H1 (cell line): ENCODE measurements at regions not wholly inside any gene's neighbourhood (a gene's known extent, or its start where the extent isn't known, plus 50 kb on each side); places are given as distances from the start of the nearest gene placed in this dataset.

Experiments
- CTCF ChIA-PET: fragments of 300-600 bp; sonication (Branson Sonifier 250); formaldehyde crosslinking; loops from one replicate; lab custom pipeline; 2021; ENCODE audit not compliant: partially characterized antibody; lab: Charles Lee
- POLR2A ChIA-PET: fragments of 300-600 bp; sonication (Branson Sonifier 250); formaldehyde crosslinking; loops from one replicate; lab custom pipeline; 2021; ENCODE audit warnings: inconsistent platforms; ENCODE audit not compliant: partially characterized antibody; lab: Charles Lee
- DNase-seq, 2 experiments: peaks; one replicate each; pipeline versions ENCODE4 v3.0.0 to v3.0.0-alpha.2; 2010 to 2022; ENCODE audit warnings: low spot score in 2 of 2, low read depth in 1 of 2, mixed read lengths in 1 of 2
- FAIRE-seq: peaks from 2 replicates; lab custom pipeline; 2011; peaks lifted over from hg19 to GRCh38; lab: Jason Lieb, UNC
- H2AFZ ChIP-seq: 2 replicates; pipeline ENCODE4 v1.8.1; 2012; ENCODE audit warnings: low read length, inconsistent platforms
- H2AK5ac ChIP-seq: 2 replicates; pipeline ENCODE4 v1.6.1; 2013; ENCODE audit warnings: low read depth, low read length
- H2BK120ac ChIP-seq: replicated peaks from 2 replicates; pipeline ENCODE3; 2013; ENCODE audit warnings: low read depth, low read length, inconsistent platforms
- H2BK12ac ChIP-seq: 2 replicates; pipeline ENCODE4 v1.6.1; 2013; ENCODE audit warnings: low read depth, low read length
- H2BK15ac ChIP-seq: 2 replicates; pipeline ENCODE4 v1.6.1; 2013; ENCODE audit warnings: low read length
- H2BK20ac ChIP-seq: 2 replicates; pipeline ENCODE4 v1.6.1; 2013; ENCODE audit warnings: low read length
- H2BK5ac ChIP-seq: 2 replicates; pipeline ENCODE4 v1.6.1; 2013; ENCODE audit warnings: low read depth, low read length
- H3K14ac ChIP-seq: 2 replicates; pipeline ENCODE4 v1.6.1; 2013; ENCODE audit warnings: inconsistent platforms; ENCODE audit not compliant: insufficient read length
- H3K18ac ChIP-seq: 2 replicates; pipeline ENCODE4 v1.6.1; 2013; ENCODE audit warnings: low read length; ENCODE audit errors: extremely low read depth
- H3K23ac ChIP-seq: 2 replicates; pipeline ENCODE4 v1.6.1; 2013; ENCODE audit warnings: inconsistent platforms; ENCODE audit not compliant: insufficient read length
- H3K23me2 ChIP-seq: 2 replicates; pipeline ENCODE4 v1.6.1; 2013; ENCODE audit warnings: low read depth, low read length
- H3K27ac ChIP-seq: 2 replicates; pipeline ENCODE4 v1.6.1; 2011; ENCODE audit warnings: low read depth, low read length, inconsistent platforms
- H3K27me3 ChIP-seq, 4 experiments: replicated peaks in 1 of 4; 1 replicate in 1 of 4; 2 replicates in 3 of 4; pipeline versions ENCODE4 v1.6.1 to v1.8.1; 2011 to 2013; ENCODE audit warnings: low read length in 3 of 4, mild to moderate bottlenecking in 3 of 4, inconsistent platforms in 2 of 4, mixed read lengths in 2 of 4, moderate library complexity in 1 of 4; ENCODE audit not compliant: control insufficient read depth in 3 of 4, insufficient read depth in 3 of 4; ENCODE audit errors: extremely low read depth in 1 of 4
- H3K36me3 ChIP-seq, 4 experiments: 2 replicates each; pipeline versions ENCODE4 v1.6.1 to v1.8.1; 2011 to 2013; ENCODE audit warnings: mild to moderate bottlenecking in 4 of 4, low read length in 3 of 4, moderate library complexity in 2 of 4, control low read depth in 1 of 4, inconsistent platforms in 1 of 4; ENCODE audit not compliant: insufficient read depth in 4 of 4, control insufficient read depth in 2 of 4
- H3K4ac ChIP-seq: replicated peaks from 2 replicates; pipeline ENCODE3; 2013; ENCODE audit warnings: low read length, low read depth, mixed read lengths, inconsistent platforms; ENCODE audit not compliant: insufficient read length
- H3K4me1 ChIP-seq, 4 experiments: replicated peaks in 1 of 4; 1 replicate in 1 of 4; 2 replicates in 3 of 4; pipeline versions ENCODE4 v1.6.1 to v1.8.1; 2011 to 2013; ENCODE audit warnings: low read length in 3 of 4, inconsistent platforms in 2 of 4, mixed read lengths in 1 of 4; ENCODE audit not compliant: insufficient read depth in 4 of 4, control insufficient read depth in 3 of 4
- H3K4me2 ChIP-seq, 2 experiments: 2 replicates each; pipeline versions ENCODE4 v1.6.1 to v1.8.1; 2011 to 2013; ENCODE audit warnings: low read depth in 2 of 2, low read length in 2 of 2, control low read depth in 1 of 2, inconsistent platforms in 1 of 2, mild to moderate bottlenecking in 1 of 2; ENCODE audit not compliant: insufficient read depth in 1 of 2
- H3K4me3 ChIP-seq, 4 experiments: fragments of 200-600, 300-600 bp in 1 of 4; sonication (generic), shearing (Covaris generic), sonication (Bioruptor Twin) in 1 of 4; 2 replicates each; pipeline versions ENCODE4 v1.5.1 to v1.8.1; 2011 to 2016; ENCODE audit warnings: low read length in 4 of 4, low read depth in 3 of 4, control low read depth in 2 of 4, inconsistent platforms in 2 of 4, mild to moderate bottlenecking in 2 of 4, mixed read lengths in 1 of 4, moderate library complexity in 1 of 4; ENCODE audit not compliant: insufficient read depth in 2 of 4; ENCODE audit errors: extremely low read depth in 1 of 4
- H3K56ac ChIP-seq: replicated peaks from 2 replicates; pipeline ENCODE3; 2013; ENCODE audit warnings: low read depth, mild to moderate bottlenecking, mixed read lengths, low read length, inconsistent platforms; ENCODE audit not compliant: insufficient read length
- H3K79me1 ChIP-seq: 2 replicates; pipeline ENCODE4 v1.6.1; 2013; ENCODE audit warnings: low read depth, low read length, control low read depth
- H3K79me2 ChIP-seq, 2 experiments: 2 replicates each; pipeline versions ENCODE4 v1.6.1 to v1.8.1; 2012 to 2013; ENCODE audit warnings: low read length in 2 of 2, mild to moderate bottlenecking in 2 of 2, inconsistent platforms in 1 of 2; ENCODE audit not compliant: insufficient read depth in 2 of 2, control insufficient read depth in 1 of 2
- H3K9ac ChIP-seq, 4 experiments: replicated peaks in 1 of 4; 1 replicate in 1 of 4; 2 replicates in 3 of 4; pipeline versions ENCODE4 v1.6.1 to v1.8.1; 2011 to 2013; ENCODE audit warnings: low read depth in 3 of 4, low read length in 3 of 4, control low read depth in 2 of 4, mild to moderate bottlenecking in 2 of 4, moderate library complexity in 2 of 4, inconsistent platforms in 1 of 4; ENCODE audit errors: extremely low read depth in 1 of 4
- H3K9me3 ChIP-seq, 2 experiments: 2 replicates each; pipeline versions ENCODE4 v1.6.1 to v1.8.1; 2012 to 2013; ENCODE audit warnings: mild to moderate bottlenecking in 2 of 2, moderate library complexity in 2 of 2, control low read depth in 1 of 2, inconsistent platforms in 1 of 2, low read depth in 1 of 2, low read length in 1 of 2, mixed read lengths in 1 of 2; ENCODE audit not compliant: insufficient read depth in 2 of 2
- H4K20me1 ChIP-seq, 2 experiments: replicated peaks in 1 of 2; 2 replicates each; pipeline versions ENCODE3 to v1.8.1; 2011 to 2013; ENCODE audit warnings: inconsistent platforms in 2 of 2, low read length in 2 of 2, mild to moderate bottlenecking in 1 of 2; ENCODE audit not compliant: insufficient read depth in 2 of 2, control insufficient read depth in 1 of 2
- H4K5ac ChIP-seq: 2 replicates; pipeline ENCODE4 v1.6.1; 2013; ENCODE audit warnings: low read length, low read depth, mixed read lengths, inconsistent platforms; ENCODE audit not compliant: insufficient read length
- H4K8ac ChIP-seq: 2 replicates; pipeline ENCODE4 v1.8.0; 2013; ENCODE audit warnings: mild to moderate bottlenecking, moderate library complexity, low read length, inconsistent platforms; ENCODE audit not compliant: insufficient read depth; ENCODE audit errors: extremely low read depth
- H4K91ac ChIP-seq: replicated peaks from 2 replicates; pipeline ENCODE3; 2013; ENCODE audit warnings: low read length, mixed read lengths, inconsistent platforms; ENCODE audit not compliant: insufficient read length
- CEBPB ChIP-seq: IDR thresholded peaks from 2 replicates; pipeline ENCODE4 v1.6.1; 2012; ENCODE audit warnings: low read depth, low read length
- HDAC6 ChIP-seq: IDR thresholded peaks from one replicate; pipeline ENCODE4 v1.7.1; 2012; ENCODE audit warnings: low read depth, mild to moderate bottlenecking, inconsistent platforms, low read length, moderate library complexity
- JUN ChIP-seq: IDR thresholded peaks from 2 replicates; pipeline ENCODE4 v1.6.1; 2011; ENCODE audit warnings: low read depth, mild to moderate bottlenecking, improper control_type of control experiment, low read length
- KDM1A ChIP-seq: fragments of 200-600, 300-600 bp; sonication (generic); IDR thresholded peaks from 2 replicates; pipeline ENCODE4 v1.7.1; 2016; ENCODE audit warnings: mild to moderate bottlenecking, low read length, borderline replicate concordance
- NANOG ChIP-seq: IDR thresholded peaks from 2 replicates; pipeline ENCODE4 v1.6.1; 2011; ENCODE audit warnings: low read length, low read depth, mild to moderate bottlenecking, inconsistent platforms; ENCODE audit not compliant: insufficient read depth, poor library complexity, severe bottlenecking
- SP1 ChIP-seq: IDR thresholded peaks from 2 replicates; pipeline ENCODE4 v1.6.1; 2011; ENCODE audit warnings: low read depth, low read length
- TAF1 ChIP-seq: IDR thresholded peaks from 2 replicates; pipeline ENCODE4 v1.6.1; 2011; ENCODE audit warnings: mild to moderate bottlenecking, low read depth, low read length
- WGBS, 2 experiments: shearing (Covaris generic) in 1 of 2; methylation state at CpG; one replicate each; pipeline versions ENCODE4 v1.1.6 to v1.1.7; 2013 to 2015; ENCODE audit warnings: low lambda C conversion rate in 2 of 2, mixed read lengths in 2 of 2, inconsistent platforms in 1 of 2, low coverage in 1 of 2, missing lambda C conversion rate in 1 of 2; ENCODE audit not compliant: insufficient replicate concordance in 2 of 2, insufficient coverage in 1 of 2, insufficient read length in 1 of 2; ENCODE audit errors: extremely low coverage in 1 of 2, missing lambda C conversion rate in 1 of 2; 5-methylcytosine and 5-hydroxymethylcytosine counted together

- Histone ChIP-seq H4K91ac (no peak overlapping the region), H3K79me2 (no peaks in the 10 kb centered on the region), H2BK15ac (no peak overlapping the region), H3K14ac (no peak overlapping the region), H2AFZ (no peak overlapping the region), H3K4me3 (no peak overlapping the region), H4K20me1 (no peaks in the 10 kb centered on the region), H2BK120ac (no peak overlapping the region), H3K56ac (no peak overlapping the region), H3K9me3 (no peaks in the 10 kb centered on the region), H2AK5ac (no peak overlapping the region), H3K27me3 (no peaks in the 10 kb centered on the region), H3K4me2 (no peak overlapping the region), H3K27ac (no peak overlapping the region), H2BK20ac (no peak overlapping the region), H2BK5ac (no peak overlapping the region), H3K9ac (no peak overlapping the region), H3K4ac (no peak overlapping the region), H2BK12ac (no peak overlapping the region), H4K5ac (no peak overlapping the region), H4K8ac (no peak overlapping the region), H3K79me1 (no peaks in the 10 kb centered on the region), H3K23ac (no peak overlapping the region), H3K18ac (no peak overlapping the region), H3K36me3 (no peaks in the 10 kb centered on the region), H3K4me1 (no peaks in the 10 kb centered on the region), H3K23me2 (no peaks in the 10 kb centered on the region)
- ChIA-PET CTCF (no interaction called here), POLR2A (no interaction called here)
- DNase-seq, result no peak
- no peak for FAIRE-seq
- WGBS, 2 experiments, result 87% methylated on average over 1 of the region's 1 CpG; no CpG with 5 or more reads in 1 of the 2 experiments
- no peak for TF ChIP-seq CEBPB
- TF ChIP-seq HDAC6, result no peak
- no peak for TF ChIP-seq TAF1
- no peak for TF ChIP-seq JUN
- TF ChIP-seq KDM1A, result no peak
- no peak for TF ChIP-seq SP1
- no peak for TF ChIP-seq NANOG
These were observed 391.4 kb upstream of the DPH6 start for GRCh38 chr15:35937380-35937779.
